Keratinocyte (primary cell): ENCODE measurements at regions not wholly inside any gene's neighbourhood (a gene's known extent, or its start where the extent isn't known, plus 50 kb on each side); places are given as distances from the start of the nearest gene placed in this dataset.

Experiments
- EZH2 ChIP-seq: IDR thresholded peaks from one replicate; pipeline ENCODE4 v1.6.1; 2012; ENCODE audit warnings: inconsistent platforms, mild to moderate bottlenecking, low read length, moderate library complexity
- TF ChIP-seq, protein P1 (sequence below), 3 experiments: IDR thresholded peaks in 1 of 3; conservative IDR thresholded peaks in 1 of 3; optimal IDR thresholded peaks in 1 of 3; 2 replicates in 2 of 3; 3 replicates in 1 of 3; pipeline versions ENCODE3 to v1.5.1; 2011; ENCODE audit warnings: low read length in 3 of 3, mild to moderate bottlenecking in 3 of 3, moderate library complexity in 2 of 3, control low read depth in 1 of 3, inconsistent platforms in 1 of 3; ENCODE audit not compliant: insufficient read depth in 2 of 3; ENCODE audit errors: extremely low read depth in 1 of 3

DNA sequence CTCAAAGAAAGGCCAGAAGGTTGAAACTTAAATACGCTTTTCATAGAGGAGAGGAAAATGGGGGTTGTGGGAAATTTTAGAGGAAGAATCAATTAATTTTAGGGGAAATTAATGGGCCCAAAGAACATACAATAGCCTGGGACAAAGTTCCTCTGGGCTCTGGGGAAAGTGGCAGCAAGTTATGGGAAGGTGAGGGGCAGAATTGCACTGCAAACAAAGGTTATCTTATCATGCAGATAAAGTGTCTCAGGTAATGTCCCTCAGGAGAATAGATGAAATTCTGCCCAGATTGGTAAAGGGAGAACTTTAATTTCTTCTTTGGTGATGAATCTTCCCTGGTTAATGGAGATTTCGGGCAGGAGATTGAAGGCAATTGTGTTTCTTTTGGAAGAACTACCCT is 326.1 kb upstream of the SLC24A2 start:
- TF ChIP-seq, protein P1, sequence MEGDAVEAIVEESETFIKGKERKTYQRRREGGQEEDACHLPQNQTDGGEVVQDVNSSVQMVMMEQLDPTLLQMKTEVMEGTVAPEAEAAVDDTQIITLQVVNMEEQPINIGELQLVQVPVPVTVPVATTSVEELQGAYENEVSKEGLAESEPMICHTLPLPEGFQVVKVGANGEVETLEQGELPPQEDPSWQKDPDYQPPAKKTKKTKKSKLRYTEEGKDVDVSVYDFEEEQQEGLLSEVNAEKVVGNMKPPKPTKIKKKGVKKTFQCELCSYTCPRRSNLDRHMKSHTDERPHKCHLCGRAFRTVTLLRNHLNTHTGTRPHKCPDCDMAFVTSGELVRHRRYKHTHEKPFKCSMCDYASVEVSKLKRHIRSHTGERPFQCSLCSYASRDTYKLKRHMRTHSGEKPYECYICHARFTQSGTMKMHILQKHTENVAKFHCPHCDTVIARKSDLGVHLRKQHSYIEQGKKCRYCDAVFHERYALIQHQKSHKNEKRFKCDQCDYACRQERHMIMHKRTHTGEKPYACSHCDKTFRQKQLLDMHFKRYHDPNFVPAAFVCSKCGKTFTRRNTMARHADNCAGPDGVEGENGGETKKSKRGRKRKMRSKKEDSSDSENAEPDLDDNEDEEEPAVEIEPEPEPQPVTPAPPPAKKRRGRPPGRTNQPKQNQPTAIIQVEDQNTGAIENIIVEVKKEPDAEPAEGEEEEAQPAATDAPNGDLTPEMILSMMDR (optimal IDR thresholded peaks at IDR 0.05 in 1 of 3, IDR thresholded peaks at IDR 0.05 in 1 of 3, conservative IDR thresholded peaks at IDR 0.05 in 1 of 3; ENCODE audit: extremely low read depth in 1 of 3, insufficient read depth in 2 of 3, low read length in 3 of 3): no peak
- TF ChIP-seq EZH2: no peak
